GM04503 (cell line): ENCODE measurements at regions not wholly inside any gene's neighbourhood (a gene's known extent, or its start where the extent isn't known, plus 50 kb on each side); places are given as distances from the start of the nearest gene placed in this dataset.

Experiments
- DNase-seq: peaks from one replicate; pipeline ENCODE4 v3.0.0-alpha.2; 2012; ENCODE audit warnings: low read depth

DNA sequence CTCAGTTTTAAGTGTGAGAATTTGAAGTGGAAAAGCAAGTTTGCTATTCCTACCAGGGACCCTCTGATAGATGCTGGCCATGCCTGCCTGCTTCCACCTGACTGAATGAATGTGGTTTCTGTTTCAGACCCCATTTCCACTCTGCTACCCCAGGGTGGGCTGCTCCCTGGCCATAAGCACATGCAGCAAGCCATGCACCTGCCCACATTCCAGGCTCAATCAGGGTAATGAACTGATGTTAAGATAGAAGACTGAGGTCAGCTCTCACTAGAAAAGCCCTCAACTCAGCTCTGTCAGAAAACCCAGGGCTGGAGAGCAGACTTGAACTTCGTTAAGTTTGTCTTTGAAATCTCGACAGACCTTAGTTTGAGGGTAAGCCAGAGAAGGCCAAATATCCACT, 333.9 kb downstream of the CYRIA start:
- DNase-seq = no peak

DNA sequence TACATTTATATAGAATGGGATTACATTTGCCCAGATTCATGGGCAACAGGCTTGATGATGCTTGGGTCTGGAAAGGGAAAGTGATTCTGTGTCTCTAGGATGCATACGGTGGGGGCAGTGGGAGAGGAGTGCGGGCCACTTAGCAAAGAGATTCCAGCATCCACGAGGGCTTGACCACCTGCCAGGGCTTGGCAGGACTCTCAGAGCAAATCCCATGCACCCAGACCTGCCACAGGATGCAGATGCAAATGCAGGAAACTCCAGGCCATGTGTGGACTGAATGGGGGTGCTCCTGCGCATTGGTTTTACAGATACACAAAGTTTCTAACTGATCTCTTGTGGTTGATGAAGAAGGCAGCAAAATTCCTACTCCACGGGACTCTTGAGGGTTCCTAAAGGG, 334.7 kb downstream of the CYRIA start:
- DNase-seq = no peak

DNA sequence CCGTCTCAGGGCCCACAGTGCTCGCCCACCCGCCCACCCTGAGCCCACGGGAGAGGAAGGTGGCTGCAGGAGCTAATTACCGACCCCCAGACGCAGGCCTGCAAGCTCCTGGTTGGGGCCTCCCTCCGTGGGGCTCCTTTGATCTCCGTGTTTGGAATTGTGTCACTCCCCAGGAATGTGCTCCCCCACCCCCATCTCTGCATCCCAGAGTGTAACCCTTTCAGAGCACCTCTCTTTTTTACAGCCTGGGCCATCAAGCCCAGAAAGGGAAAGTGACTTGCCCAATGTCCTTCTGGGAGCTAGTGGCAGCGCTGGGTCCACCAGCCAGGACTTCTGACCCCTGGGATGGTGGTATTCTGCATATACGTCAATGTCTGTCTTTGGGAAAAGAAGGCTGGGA, 335.1 kb downstream of the CYRIA start:
- DNase-seq = no peak

DNA sequence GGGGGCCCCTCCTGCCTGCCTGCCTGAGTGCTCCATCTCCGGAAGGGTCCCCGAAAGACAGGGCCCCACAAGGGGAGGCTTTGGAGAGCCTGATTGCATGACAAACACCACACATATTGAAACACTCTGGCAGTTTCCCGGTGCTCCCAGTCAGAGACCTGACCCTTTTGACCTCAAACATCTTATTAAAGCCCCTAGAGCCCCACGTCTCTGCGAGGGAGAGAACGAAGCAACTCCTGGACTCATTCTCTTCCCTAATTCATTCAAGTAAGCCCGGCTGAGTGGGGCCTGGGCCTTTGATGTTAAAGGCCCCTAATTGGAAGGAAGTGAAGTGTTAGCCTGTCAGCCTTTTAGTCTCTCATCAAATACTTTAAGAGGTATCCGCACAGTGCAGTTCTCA, 335.6 kb downstream of the CYRIA start:
- no peak for DNase-seq

DNA sequence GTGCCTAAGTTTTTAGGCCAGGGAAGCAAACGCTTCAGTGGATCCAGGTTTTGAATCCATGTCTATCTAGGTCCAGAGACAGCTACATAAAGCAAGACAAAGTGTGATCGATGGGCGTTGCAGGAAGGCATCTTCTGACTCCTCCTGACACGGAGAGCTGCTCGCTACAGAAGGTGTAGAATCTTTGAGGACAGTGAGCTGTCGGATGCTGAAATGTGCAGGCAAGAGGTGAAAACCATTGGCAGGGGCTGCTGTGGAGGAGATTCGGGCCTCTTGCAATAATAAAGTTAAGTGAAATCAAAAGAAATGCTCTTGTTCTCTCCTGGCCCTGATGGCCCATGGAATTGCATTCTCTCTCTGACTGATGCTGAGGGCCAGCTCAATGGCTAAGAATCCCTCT, 336.2 kb downstream of the CYRIA start:
- DNase-seq = no peak

DNA sequence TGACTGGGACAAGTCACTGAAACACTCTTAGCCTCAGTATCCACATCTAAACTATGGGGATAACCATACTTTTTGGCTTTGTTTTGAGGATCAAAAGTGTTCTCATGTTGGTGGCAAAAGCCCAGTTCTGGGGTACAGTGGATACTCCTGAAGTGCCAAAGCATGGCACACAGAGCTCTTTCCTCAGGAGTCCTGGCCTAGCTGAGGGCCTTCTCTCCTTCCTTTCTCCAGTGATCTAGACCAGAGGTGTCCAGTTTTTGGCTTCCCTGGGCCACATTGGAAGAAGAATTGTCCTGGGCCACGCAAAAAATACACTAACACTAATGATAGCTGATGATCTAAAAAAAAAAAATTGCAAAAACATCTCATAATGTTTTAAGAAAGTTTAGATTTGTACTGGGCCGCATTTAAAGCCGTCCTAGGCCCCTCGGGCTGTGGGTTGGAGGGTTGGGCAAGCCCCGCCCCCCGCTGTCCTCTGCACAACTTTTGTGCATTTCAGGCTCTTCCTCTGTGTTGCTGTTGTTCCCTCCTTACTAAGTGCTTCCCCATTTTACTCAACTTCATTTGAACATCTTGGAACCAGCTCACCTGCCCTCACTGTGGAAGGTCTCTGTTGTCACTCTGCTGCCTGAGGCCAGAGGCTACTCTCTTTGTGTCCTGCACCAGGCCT, 337.0 kb downstream of the CYRIA start:
- no peak for DNase-seq

DNA sequence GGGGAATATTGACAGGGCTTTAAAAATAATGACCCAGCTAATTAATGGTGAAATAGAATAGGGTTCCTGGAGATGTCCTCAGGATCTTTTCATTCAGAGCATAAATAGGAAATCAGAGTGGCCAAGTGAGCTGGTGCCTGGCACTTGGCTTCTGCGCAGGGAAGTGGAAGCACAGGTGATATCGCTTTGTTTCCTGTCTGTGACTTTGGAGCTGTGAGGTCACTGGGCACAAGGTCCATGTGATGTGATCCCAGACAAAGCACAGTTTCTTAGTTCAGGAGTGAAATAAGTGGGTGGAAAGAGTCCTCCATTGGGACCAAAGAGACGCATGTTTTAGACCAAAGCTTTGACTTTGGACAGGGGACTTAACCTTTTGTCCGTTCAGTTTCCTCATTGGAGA, 338.3 kb downstream of the CYRIA start:
- no peak for DNase-seq

DNA sequence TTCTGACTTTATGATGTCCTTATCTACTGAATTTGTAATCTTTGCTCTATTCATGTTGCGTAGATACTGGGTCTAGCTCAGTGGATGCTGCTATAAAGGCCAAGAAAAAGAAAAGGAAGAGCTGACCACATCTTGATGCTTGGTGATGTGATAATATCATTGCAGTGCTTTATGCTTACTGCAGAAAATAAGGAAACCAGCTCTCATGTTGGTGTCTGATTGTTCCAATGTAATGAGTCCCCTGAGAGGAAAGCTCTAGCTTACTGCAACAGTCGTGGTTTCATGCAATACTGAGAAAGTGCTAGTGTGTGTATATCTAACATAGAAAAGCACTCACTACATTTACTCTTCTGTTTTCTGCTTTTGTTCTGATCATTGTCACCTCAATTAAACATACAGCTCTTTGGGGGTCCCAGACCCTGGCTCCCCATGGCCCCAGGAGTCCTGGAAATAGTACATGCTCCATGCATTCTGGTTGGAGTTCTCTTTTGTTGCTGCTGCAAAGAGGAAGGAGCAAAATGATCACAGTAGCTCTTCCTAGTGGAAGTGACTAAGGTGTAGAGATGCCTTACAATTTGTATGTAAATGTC, 338.8 kb downstream of the CYRIA start:
- no peak for DNase-seq

DNA sequence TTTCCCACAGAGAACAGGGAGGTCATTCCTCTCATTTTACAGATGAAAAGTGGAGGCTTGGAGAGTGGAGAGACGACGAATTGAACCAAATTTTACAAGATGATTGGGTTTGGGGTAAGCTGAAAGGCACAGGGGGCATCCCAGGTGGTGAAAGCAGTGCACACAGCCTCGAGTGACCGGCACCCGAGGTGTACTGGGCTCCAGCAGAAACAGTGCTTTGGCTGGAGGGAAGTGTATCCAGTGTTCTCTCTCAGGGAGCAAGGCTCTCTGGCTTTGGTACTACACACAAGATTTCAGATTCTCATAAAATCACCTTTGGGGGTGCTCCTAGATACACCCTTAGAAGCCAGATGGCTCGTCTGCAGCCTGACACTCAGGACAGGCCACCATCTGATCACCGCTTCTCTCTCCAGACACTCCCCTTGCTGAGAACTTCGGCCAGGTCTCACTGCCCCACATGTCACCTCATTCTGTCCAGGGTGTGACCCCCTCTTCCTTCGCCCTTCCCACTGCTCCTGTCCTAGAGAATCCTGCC, 339.6 kb downstream of the CYRIA start:
- no peak for DNase-seq

DNA sequence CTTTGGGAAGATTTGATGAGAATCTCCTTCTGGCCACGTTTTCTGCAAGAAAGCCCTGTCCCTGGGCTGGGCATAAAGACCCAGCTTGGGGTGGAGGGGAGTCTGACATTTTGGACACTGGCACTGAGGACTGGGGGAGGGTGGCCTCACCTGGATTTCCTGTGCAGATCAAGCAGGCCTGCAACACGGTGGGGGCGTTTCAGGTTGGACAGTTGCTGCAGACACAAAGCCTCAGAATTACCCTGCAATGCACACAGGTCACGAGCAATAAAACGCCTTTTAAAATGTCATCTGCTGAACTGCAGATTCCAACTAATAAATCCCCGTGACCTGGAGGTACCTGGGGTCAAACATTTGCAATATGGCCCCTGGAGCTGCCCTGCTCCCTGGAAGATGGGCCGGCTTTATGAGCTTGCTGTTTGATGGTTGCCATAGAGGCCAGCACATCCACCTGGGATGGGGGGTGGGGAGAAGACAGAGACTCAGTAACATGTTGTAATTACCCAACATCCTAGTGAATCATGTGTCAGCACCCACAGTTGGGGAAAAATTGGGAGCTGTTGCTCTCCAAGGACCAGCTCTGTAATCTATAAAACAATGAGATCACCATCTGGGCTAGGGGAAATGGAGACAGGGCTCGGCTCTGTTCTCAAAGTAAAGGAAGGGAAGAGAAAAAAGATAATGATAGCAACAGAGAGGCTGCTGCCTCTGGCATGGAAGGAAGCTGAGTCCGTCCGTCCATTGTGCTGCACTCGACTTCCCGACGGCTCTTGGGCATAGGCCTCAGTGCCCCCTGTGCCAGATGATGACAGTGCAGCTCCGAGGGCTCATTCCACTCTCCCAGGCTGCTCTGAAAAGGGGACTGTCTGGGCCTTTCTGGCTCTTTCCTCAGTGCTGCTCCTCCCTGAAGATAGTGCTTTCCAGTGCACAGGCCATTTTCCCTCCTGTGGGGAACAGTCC, 340.3 kb downstream of the CYRIA start:
- DNase-seq = no peak

DNA sequence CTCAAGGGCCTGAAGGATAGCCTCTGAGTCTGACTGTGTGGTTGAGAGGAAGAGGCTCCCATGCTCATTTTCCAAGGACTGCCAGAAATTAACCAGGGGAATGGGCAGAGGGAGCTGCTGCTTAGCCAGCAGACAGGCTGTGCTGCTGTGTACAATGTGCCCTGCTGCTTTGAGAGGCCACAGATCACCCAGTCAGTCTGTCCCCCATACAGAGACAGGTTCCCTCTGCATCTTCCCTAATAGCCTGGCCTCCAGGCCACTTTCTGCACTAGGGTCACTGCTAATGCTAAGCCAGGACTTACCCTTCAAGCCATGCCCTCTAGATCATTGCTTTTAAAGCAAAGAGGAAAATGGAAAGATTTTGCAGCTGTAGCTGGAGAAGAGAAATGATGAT, 341.1 kb downstream of the CYRIA start:
- DNase-seq = no peak

DNA sequence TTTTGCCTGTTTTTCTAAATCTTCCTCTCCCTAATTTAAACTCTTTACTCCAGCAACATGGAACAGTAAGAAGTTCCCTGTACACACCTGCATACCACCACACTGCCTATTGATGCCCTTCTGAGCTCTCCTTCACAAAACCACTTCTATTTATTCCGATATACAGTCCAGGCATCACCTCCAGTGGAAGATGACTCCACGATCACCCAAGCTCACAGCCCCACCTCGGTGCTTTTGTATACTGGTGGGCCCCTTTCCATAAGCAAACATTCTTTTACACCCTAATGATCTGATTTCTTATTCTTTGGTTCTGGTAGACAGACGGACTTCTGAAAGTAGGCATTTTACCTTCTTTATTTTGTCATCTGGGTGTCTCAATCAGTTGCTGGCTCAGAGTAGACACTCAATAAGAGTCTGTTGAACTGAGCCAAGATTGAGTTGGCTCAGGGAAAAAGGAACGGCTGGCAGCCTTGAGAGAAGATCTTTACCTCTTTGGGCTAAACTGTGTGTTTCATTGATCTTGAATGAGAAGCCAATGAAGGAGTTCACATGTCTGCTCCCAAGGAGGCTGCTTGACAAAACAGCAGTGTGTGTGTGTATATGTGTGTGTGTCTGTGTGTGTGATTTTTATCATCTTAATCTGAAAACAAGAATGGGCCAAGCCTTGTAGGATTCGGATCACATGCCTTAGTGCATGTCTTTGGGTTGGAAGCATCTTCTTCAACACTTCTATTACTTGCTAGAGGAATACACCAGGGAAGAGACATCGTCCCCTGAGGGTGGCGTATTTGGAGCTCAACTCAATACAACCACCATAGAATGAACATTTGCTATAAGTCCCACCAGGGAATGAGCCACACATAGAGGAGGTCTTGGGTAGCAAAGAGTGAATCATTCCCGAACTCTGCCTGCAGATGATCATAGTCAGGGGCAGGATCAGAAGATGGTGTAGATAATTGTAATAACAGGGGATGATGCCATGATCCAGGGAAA, 341.8 kb downstream of the CYRIA start:
- DNase-seq = no peak

DNA sequence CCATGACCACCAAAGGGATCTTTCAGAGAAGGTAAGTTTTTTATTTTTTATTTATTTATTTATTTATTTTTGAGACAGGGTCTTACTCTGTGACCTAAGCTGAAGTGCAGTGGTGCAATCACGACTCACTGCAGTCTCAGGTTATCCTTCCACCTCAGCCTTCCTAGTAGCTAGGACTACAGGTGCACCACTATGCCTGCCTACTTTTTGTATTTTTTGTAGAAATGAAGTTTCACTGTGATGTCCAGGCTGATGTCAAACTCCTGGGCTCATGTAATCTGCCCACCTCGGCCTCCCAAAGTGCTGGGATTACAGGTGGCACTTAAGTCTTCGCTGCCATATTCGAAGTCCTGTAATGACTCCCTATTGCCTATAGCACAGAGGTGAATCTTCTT, 342.5 kb downstream of the CYRIA start:
- DNase-seq = no peak

DNA sequence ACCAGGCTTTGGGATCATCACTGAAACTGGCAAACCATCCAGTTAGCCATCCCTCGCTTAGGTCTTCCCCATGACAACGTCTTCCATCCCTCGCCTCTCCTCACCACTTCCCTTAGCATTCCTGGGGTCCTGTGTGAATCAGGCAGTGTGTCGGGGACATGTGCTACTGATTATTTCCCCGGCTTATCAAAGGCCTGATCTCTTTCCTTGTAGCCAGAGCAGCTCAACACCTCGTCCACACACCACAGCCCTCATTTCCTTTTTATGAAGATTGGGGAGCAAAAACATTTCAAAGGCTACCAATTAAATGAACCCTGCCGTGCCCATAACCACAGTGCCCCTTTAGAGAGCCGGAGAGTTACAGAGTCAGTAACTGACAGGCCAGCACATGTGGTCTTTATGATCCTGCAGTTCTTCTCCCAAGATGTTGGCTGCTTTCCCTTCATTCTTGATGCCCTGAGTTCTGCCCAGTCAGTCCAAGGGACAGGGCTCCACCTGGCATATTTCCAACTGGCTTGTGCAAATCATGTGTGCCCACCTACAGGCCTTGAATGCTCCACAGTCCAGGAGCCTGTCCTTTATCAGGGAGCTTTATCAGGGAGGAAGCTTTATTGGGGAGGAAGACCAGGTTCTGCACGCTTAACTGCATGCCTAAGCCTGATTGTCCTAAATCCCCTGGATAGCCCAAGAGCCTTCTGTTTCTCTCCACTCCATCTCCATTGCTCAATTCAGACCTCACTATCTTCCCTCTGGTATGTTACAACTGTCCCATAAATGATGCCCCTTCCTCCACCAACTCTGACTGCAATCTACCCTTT, 343.1 kb downstream of the CYRIA start:
- DNase-seq = no peak

DNA sequence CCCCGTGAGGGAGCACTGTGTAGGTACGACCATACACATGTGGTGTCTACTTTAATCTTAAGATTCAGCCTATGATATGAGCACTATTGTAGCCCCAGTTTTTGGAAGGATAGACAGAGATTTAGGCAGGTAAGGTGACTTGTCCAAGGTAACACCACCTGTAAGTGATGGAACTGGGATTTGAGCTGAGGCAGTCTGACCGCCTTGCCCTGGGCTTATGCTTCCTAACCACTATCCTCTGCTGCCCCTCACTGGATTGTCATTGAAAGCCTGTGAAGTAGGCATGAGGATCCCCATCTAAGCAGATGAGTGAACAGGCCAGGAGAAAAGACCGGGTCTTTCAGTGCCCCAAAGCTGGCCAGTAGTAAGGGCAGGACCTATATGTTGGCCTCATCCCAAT, 343.8 kb downstream of the CYRIA start:
- no peak for DNase-seq

DNA sequence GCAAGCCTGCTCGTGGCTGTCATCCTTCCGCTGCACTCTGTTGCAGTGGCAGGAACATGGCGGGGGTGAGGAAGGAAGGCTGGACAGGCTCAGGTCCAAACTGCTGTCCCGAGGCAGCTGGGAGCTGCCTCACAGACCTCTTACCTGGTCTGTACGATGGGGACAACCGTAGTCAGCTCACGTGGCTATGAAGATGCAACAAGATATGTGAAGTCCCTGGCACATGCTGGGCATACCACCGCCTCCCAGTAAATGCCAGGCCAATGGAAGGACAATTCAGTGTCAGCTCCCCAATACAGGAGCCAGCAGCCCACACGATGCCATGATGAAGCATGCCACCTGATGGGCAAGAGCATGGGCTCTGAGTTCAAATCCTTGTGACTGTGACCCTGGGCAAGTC, 344.4 kb downstream of the CYRIA start:
- no peak for DNase-seq

DNA sequence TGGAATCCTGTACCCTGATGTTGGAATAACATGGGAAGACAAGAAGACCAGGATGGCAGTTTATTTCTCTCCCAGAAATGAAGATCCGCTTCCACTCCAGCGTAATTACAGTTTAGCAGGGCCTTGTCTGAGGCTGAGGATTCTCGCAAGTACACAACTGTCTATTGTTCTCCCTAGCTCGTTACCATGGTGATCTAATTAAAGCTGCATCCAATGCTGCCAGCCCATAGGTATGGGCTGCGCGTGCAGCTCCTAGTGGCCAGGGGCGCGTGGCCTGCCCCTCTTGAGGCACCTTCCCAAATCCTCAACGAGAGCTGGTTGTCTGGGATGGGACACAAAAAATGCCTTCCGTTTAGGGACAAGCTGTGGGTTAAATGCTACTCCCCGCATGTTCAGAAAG, 344.9 kb downstream of the CYRIA start:
- no peak for DNase-seq

DNA sequence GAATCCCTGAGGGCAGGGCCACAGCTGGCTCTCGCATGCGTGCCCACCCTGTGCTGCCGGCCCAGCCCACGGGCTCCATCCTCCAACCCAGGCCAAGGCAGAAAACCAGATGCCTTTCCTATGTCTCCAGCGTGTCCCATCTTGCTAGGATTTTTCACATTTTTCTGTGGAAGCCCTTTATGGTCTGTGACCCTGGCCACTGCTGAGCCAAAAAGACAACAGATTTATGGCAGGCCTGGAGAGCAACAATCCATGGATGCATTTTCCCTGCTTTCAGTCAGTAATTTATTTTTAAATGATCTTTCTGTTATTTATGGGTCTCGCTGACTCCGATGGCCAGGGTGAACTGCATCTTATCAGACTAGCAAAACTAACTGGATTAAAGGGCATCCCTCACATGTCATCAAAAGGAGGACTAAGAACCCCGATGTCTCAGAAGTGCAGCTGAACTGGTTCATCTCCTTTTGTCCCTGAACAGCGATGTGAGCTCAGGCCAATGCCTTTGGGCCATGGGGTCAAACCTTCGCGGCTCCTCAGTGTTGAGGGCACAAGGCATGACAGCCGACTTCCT, 346.0 kb downstream of the CYRIA start:
- no peak for DNase-seq

DNA sequence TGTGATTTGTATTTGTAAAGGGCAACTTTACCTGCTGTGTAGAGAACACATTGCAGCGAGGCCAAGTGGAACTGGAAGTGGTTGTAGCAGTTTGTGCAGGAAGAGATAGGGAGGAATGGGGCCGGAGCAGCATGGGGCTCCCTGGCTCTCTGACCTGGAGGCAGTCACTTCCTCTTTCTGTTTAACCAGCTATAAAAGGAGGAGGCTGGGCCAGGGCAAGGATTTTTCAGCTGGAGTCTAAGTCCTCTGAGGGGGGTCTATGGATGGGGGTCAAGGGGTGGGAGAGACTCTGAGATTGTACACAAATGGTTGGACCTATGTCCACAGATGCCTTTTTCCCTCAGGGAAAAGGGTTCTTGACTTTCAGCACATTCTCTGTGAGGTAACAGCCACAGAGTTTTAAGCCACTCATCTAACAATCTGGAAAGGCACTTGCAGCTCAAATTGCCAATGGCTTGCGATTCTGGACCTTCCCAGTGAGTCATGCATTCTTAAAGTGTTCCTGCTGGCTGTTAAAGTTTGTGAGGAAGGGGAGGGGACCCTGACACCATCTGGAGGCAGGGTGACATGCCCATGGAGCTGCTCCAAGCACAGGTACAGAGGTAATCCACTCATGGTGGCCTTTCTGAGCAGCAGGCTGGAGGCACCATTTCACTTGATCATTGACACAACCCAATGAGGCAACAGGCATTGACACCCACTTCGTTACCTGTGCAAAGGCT, 347.0 kb downstream of the CYRIA start:
- DNase-seq = no peak

DNA sequence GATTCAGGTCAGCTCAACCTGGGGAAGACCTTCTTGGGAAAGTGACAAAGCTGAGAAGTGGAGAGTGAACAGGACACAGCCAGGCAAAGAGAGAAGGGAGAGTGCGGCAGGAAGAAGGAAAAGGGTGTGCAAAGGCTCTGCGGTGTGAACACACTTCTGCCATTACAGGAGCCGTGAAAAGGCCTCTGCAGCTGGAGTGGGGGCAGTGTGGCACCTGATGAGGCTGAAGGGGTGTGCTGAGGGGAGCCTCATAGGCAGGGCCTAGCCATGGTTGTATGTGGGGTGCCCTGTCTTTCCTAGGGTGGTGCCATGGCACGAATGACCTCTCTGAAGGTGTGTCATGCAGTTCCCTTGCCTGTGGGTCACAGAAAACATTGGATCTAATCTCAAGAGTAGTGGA, 347.6 kb downstream of the CYRIA start:
- no peak for DNase-seq
